Uterus (tissue), 2 donors: ENCODE measurements at regions not wholly inside any gene's neighbourhood (a gene's known extent, or its start where the extent isn't known, plus 50 kb on each side); places are given as distances from the start of the nearest gene placed in this dataset.

Experiments used
- POLR2A ChIP-seq, 2 donors: fragments of 450-650 bp; IDR thresholded peaks; one replicate each; pipeline ENCODE4 v1.6.1; 2016; ENCODE audit warnings: antibody characterized with exemption in 2 of 2, mild to moderate bottlenecking in 1 of 2, moderate library complexity in 1 of 2
- TF ChIP-seq, protein P1 (sequence below), 4 experiments: fragments of 200-600 bp in 2 of 4; fragments of 450-650 bp in 2 of 4; sonication (generic) in 2 of 4; IDR thresholded peaks; one replicate each; pipeline ENCODE4 v1.5.1; 2016 to 2019; ENCODE audit warnings: antibody characterized with exemption in 4 of 4, mild to moderate bottlenecking in 2 of 4, moderate library complexity in 1 of 4

DNA sequence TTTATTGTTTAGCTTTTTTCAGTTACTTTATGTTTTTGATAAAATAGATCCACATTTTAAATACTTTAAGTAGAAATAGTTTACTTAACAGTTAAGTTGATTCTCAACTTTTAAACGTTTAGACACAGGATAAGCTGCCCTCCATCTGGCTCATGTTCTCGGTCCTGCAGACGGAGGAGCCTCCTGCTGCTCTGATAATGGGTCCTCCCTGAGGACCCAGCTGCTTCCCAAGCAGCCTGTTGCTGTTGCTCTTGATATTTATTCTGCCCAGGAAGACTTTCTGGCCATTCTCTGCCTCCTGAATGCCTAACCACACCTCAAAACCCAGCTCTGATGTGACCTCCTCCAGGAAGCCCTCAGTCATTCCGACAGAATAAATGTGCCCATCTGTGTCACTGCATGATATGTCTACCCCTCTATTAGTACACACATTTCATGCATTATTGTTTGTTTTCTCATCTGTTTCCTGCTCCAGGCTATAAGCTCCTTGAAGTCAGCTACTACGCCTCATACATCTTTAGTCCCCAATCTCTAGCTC is 267.2 kb upstream of the MSX2 start:
- TF ChIP-seq, protein P1, sequence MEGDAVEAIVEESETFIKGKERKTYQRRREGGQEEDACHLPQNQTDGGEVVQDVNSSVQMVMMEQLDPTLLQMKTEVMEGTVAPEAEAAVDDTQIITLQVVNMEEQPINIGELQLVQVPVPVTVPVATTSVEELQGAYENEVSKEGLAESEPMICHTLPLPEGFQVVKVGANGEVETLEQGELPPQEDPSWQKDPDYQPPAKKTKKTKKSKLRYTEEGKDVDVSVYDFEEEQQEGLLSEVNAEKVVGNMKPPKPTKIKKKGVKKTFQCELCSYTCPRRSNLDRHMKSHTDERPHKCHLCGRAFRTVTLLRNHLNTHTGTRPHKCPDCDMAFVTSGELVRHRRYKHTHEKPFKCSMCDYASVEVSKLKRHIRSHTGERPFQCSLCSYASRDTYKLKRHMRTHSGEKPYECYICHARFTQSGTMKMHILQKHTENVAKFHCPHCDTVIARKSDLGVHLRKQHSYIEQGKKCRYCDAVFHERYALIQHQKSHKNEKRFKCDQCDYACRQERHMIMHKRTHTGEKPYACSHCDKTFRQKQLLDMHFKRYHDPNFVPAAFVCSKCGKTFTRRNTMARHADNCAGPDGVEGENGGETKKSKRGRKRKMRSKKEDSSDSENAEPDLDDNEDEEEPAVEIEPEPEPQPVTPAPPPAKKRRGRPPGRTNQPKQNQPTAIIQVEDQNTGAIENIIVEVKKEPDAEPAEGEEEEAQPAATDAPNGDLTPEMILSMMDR (IDR thresholded peaks at IDR 0.05): no peak
- no peak for TF ChIP-seq POLR2A (IDR thresholded peaks at IDR 0.05)
